ENCODE measurements at regions not wholly inside any gene's neighbourhood (a gene's known extent, or its start where the extent isn't known, plus 50 kb on each side); places are given as distances from the start of the nearest gene placed in this dataset.

DNA sequence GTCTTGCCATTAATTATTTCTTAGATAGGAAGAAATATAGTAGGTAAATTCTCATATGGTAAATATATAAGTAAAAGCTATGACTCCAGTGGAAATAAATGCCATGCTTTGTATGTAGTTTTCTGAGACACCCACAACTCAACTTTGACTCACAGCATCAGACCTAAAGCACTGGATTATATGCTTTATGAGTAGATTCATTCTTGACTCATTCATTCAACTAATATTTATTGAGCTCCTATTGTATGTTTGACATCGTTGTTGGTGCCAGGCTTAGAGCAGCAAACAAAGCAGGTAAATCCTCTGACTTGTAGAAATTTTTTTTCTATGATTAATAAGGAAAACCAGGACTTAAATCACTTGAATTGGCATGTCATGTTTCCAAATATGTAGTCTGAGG, 211.4 kb downstream of the PTPRC start:
- no peak for TF ChIP-seq POLR2A (IDR thresholded peaks at IDR 0.05)
- TF ChIP-seq, protein P1, sequence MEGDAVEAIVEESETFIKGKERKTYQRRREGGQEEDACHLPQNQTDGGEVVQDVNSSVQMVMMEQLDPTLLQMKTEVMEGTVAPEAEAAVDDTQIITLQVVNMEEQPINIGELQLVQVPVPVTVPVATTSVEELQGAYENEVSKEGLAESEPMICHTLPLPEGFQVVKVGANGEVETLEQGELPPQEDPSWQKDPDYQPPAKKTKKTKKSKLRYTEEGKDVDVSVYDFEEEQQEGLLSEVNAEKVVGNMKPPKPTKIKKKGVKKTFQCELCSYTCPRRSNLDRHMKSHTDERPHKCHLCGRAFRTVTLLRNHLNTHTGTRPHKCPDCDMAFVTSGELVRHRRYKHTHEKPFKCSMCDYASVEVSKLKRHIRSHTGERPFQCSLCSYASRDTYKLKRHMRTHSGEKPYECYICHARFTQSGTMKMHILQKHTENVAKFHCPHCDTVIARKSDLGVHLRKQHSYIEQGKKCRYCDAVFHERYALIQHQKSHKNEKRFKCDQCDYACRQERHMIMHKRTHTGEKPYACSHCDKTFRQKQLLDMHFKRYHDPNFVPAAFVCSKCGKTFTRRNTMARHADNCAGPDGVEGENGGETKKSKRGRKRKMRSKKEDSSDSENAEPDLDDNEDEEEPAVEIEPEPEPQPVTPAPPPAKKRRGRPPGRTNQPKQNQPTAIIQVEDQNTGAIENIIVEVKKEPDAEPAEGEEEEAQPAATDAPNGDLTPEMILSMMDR (IDR thresholded peaks at IDR 0.05): no peak
